SH-SY5Y (cell line): ENCODE measurements at regions not wholly inside any gene's neighbourhood (a gene's known extent, or its start where the extent isn't known, plus 50 kb on each side); places are given as distances from the start of the nearest gene placed in this dataset.

Source experiments
- GATA2 ChIP-seq: IDR thresholded peaks from 2 replicates; pipeline ENCODE4 v1.6.1; 2011; ENCODE audit warnings: mild to moderate bottlenecking, low read depth, low read length
- GATA3 ChIP-seq: IDR thresholded peaks from 2 replicates; pipeline ENCODE4 v1.6.1; 2011; ENCODE audit warnings: low read depth, mild to moderate bottlenecking, low read length, moderate library complexity

DNA sequence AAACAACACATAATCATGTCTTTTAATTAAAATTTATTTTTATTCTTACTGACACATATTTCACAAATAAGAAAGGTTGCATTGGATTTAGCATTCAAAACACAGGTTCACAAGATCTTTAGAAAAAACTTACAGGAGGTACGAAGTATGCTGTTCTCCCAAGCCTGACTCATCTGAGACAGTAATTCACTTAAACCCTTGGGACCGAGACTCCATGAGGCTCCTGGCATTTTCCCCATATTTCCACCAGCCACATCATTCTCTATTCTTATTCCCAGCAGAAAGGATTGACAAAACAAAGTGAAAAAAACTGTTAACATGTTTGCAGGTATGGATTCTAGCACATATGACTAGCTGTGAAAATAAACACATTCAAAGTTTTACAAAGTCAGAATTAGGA, 52.6 kb downstream of the CNTN3 start:
- TF ChIP-seq GATA2: no peak
- TF ChIP-seq GATA3: no peak
